Chondrocyte (in vitro differentiated cells): ENCODE measurements at regions not wholly inside any gene's neighbourhood (a gene's known extent, or its start where the extent isn't known, plus 50 kb on each side); places are given as distances from the start of the nearest gene placed in this dataset.

Source experiments
- DNase-seq: peaks from one replicate; pipeline ENCODE4 v3.0.0; 2021; ENCODE audit warnings: mixed read lengths, low spot score
- H3K27ac Mint-ChIP-seq: one replicate; pipeline ENCODE4 v1.8.0; 2021; ENCODE audit warnings: mild to moderate bottlenecking, moderate library complexity, mixed read lengths; ENCODE audit not compliant: unreplicated experiment
- H3K27me3 Mint-ChIP-seq: 2 replicates; pipeline ENCODE4 v1.8.0; 2021; ENCODE audit warnings: low read depth, mixed read lengths
- H3K36me3 Mint-ChIP-seq: 2 replicates; pipeline ENCODE4 v1.8.0; 2021; ENCODE audit warnings: low read depth, mixed read lengths
- H3K4me1 Mint-ChIP-seq: 2 replicates; pipeline ENCODE4 v1.8.0; 2021; ENCODE audit warnings: low read depth, mild to moderate bottlenecking, mixed read lengths
- H3K4me3 Mint-ChIP-seq: one replicate; pipeline ENCODE4 v1.8.0; 2021; ENCODE audit warnings: mild to moderate bottlenecking, moderate library complexity, mixed read lengths; ENCODE audit not compliant: unreplicated experiment
- H3K9me3 Mint-ChIP-seq: 2 replicates; pipeline ENCODE4 v1.8.0; 2021; ENCODE audit warnings: low read depth, mixed read lengths
- CTCF ChIP-seq: fragments of 200-600 bp; sonication (generic); IDR thresholded peaks from 2 replicates; pipeline ENCODE4 v1.5.0; 2021; ENCODE audit warnings: antibody characterized with exemption, mild to moderate bottlenecking, moderate library complexity

GRCh38 chr10:6794441-6794840 is 214.4 kb upstream of the PRKCQ start:
- Mint-ChIP-seq H3K9me3 (no peaks in the 10 kb centered on the region), H3K36me3 (no peaks in the 10 kb centered on the region), H3K4me3 (no peak overlapping the region), H3K27me3 (peaks cover 8% of the 10 kb centered on the region), H3K4me1 (no peaks in the 10 kb centered on the region), H3K27ac (no peak overlapping the region)
- DNase-seq, result no peak
- no peak for TF ChIP-seq CTCF

- no peak for TF ChIP-seq CTCF
- DNase-seq, result no peak
- H3K36me3 Mint-ChIP-seq, result no peaks in the 10 kb centered on the region
- no peak overlapping the region for H3K4me3 Mint-ChIP-seq
- no peak overlapping the region for H3K27ac Mint-ChIP-seq
- H3K9me3 Mint-ChIP-seq, result no peaks in the 10 kb centered on the region
- peaks cover 10% of the 10 kb centered on the region for H3K27me3 Mint-ChIP-seq
- no peaks in the 10 kb centered on the region for H3K4me1 Mint-ChIP-seq
These were observed 208.7 kb upstream of the PRKCQ start for GRCh38 chr10:6788731-6789130.

GRCh38 chr10:6788231-6788630 is 208.2 kb upstream of the PRKCQ start:
- Mint-ChIP-seq H3K4me3 (no peak overlapping the region), H3K27ac (no peak overlapping the region), H3K4me1 (no peaks in the 10 kb centered on the region), H3K36me3 (no peaks in the 10 kb centered on the region), H3K9me3 (no peaks in the 10 kb centered on the region), H3K27me3 (peaks cover 10% of the 10 kb centered on the region)
- TF ChIP-seq CTCF, result no peak
- DNase-seq, result no peak

- no peak for TF ChIP-seq CTCF
- H3K9me3 Mint-ChIP-seq, result no peaks in the 10 kb centered on the region
- no peaks in the 10 kb centered on the region for H3K4me1 Mint-ChIP-seq
- peaks cover 10% of the 10 kb centered on the region for H3K27me3 Mint-ChIP-seq
- H3K4me3 Mint-ChIP-seq, result no peak overlapping the region
- H3K27ac Mint-ChIP-seq, result no peak overlapping the region
- H3K36me3 Mint-ChIP-seq, result no peaks in the 10 kb centered on the region
- no peak for DNase-seq
These were observed 207.6 kb upstream of the PRKCQ start for GRCh38 chr10:6787718-6788117.

GRCh38 chr10:6787091-6787490 is 207.0 kb upstream of the PRKCQ start:
- TF ChIP-seq CTCF, result no peak
- no peaks in the 10 kb centered on the region for H3K36me3 Mint-ChIP-seq
- DNase-seq, result no peak
- H3K4me3 Mint-ChIP-seq, result no peak overlapping the region
- H3K9me3 Mint-ChIP-seq, result no peaks in the 10 kb centered on the region
- H3K4me1 Mint-ChIP-seq, result no peaks in the 10 kb centered on the region
- H3K27me3 Mint-ChIP-seq, result peaks cover 10% of the 10 kb centered on the region
- no peak overlapping the region for H3K27ac Mint-ChIP-seq
